ENCODE measurements at regions not wholly inside any gene's neighbourhood (a gene's known extent, or its start where the extent isn't known, plus 50 kb on each side); places are given as distances from the start of the nearest gene placed in this dataset.

GRCh38 chr13:69591437-69591836, 516.2 kb upstream of the ATXN8OS start:
- no peaks in the 10 kb centered on the region for H3K36me3 ChIP-seq (ENCODE audit: control insufficient read depth, insufficient read depth, low read length)
- H3K4me3 ChIP-seq (replicated peaks; ENCODE audit: low read depth, low read length) = no peak overlapping the region
- no peaks in the 10 kb centered on the region for H3K27me3 ChIP-seq (replicated peaks; ENCODE audit: control insufficient read depth, insufficient read depth, low read length)
- no peak for TF ChIP-seq CTCF (IDR thresholded peaks at IDR 0.05; ENCODE audit: insufficient read depth, low read length, poor library complexity, severe bottlenecking)
- DNase-seq (ENCODE audit: extremely low read depth, insufficient read length) = no peak

- DNase-seq (ENCODE audit: extremely low read depth, insufficient read length) = no peak
- H3K4me3 ChIP-seq (replicated peaks; ENCODE audit: low read depth, low read length) = no peak overlapping the region
- no peaks in the 10 kb centered on the region for H3K27me3 ChIP-seq (replicated peaks; ENCODE audit: control insufficient read depth, insufficient read depth, low read length)
- no peak for TF ChIP-seq CTCF (IDR thresholded peaks at IDR 0.05; ENCODE audit: insufficient read depth, low read length, poor library complexity, severe bottlenecking)
- H3K36me3 ChIP-seq (ENCODE audit: control insufficient read depth, insufficient read depth, low read length) = no peaks in the 10 kb centered on the region
Observed at GRCh38 chr13:69589531-69590235, 517.9 kb upstream of the ATXN8OS start.

GRCh38 chr13:69585656-69586055, 522.0 kb upstream of the ATXN8OS start:
- no peak for TF ChIP-seq CTCF (IDR thresholded peaks at IDR 0.05; ENCODE audit: insufficient read depth, low read length, poor library complexity, severe bottlenecking)

GRCh38 chr13:69580255-69580654, 527.4 kb upstream of the ATXN8OS start:
- no peak overlapping the region for H3K4me3 ChIP-seq (replicated peaks; ENCODE audit: low read depth, low read length)
- H3K27me3 ChIP-seq (replicated peaks; ENCODE audit: control insufficient read depth, insufficient read depth, low read length) = no peaks in the 10 kb centered on the region
- TF ChIP-seq CTCF (IDR thresholded peaks at IDR 0.05; ENCODE audit: insufficient read depth, low read length, poor library complexity, severe bottlenecking) = no peak
- no peaks in the 10 kb centered on the region for H3K36me3 ChIP-seq (ENCODE audit: control insufficient read depth, insufficient read depth, low read length)
- no peak for DNase-seq (ENCODE audit: extremely low read depth, insufficient read length)

More at GRCh38 chr13:69585656-69586055, 522.0 kb upstream of the ATXN8OS start:
- H3K27me3 ChIP-seq (replicated peaks; ENCODE audit: control insufficient read depth, insufficient read depth, low read length) = no peaks in the 10 kb centered on the region
- no peaks in the 10 kb centered on the region for H3K36me3 ChIP-seq (ENCODE audit: control insufficient read depth, insufficient read depth, low read length)
- DNase-seq (ENCODE audit: extremely low read depth, insufficient read length) = no peak
- H3K4me3 ChIP-seq (replicated peaks; ENCODE audit: low read depth, low read length) = no peak overlapping the region

GRCh38 chr13:69579351-69579750, 528.3 kb upstream of the ATXN8OS start:
- no peak for TF ChIP-seq CTCF (IDR thresholded peaks at IDR 0.05; ENCODE audit: insufficient read depth, low read length, poor library complexity, severe bottlenecking)
- H3K36me3 ChIP-seq (ENCODE audit: control insufficient read depth, insufficient read depth, low read length) = no peaks in the 10 kb centered on the region
- no peak overlapping the region for H3K4me3 ChIP-seq (replicated peaks; ENCODE audit: low read depth, low read length)
- H3K27me3 ChIP-seq (replicated peaks; ENCODE audit: control insufficient read depth, insufficient read depth, low read length) = no peaks in the 10 kb centered on the region
- no peak for DNase-seq (ENCODE audit: extremely low read depth, insufficient read length)
